Stomach (tissue), 8 donors: ENCODE measurements at regions not wholly inside any gene's neighbourhood (a gene's known extent, or its start where the extent isn't known, plus 50 kb on each side); places are given as distances from the start of the nearest gene placed in this dataset.

Source experiments
- DNase-seq, 2 donors: peaks; one replicate each; pipeline versions ENCODE4 v3.0.0 to v3.0.0-alpha.2; 2013 to 2019
- H3K27ac ChIP-seq, 5 donors: fragments of 200-600 bp in 4 of 5; sonication (generic) in 4 of 5; one replicate each; pipeline ENCODE4 v1.5.1; 2013 to 2019; ENCODE audit warnings: mild to moderate bottlenecking in 1 of 5, moderate library complexity in 1 of 5
- H3K27me3 ChIP-seq, 3 donors: fragments of 200-600 bp; sonication (generic); one replicate each; pipeline ENCODE4 v1.5.1; 2017 to 2019; ENCODE audit warnings: mixed run types in 1 of 3
- H3K36me3 ChIP-seq, 4 donors: fragments of 200-600 bp; sonication (generic); 1 replicate in 3 of 4; 2 replicates in 1 of 4; pipeline ENCODE4 v1.5.1; 2016 to 2019
- H3K4me1 ChIP-seq, 4 donors: fragments of 200-600 bp; sonication (generic); one replicate each; pipeline ENCODE4 v1.5.1; 2016 to 2019
- H3K4me3 ChIP-seq, 4 donors: fragments of 200-600 bp; sonication (generic) in 3 of 4; one replicate each; pipeline ENCODE4 v1.5.1; 2016 to 2019; ENCODE audit warnings: mild to moderate bottlenecking in 1 of 4
- H3K9me3 ChIP-seq, 4 donors: fragments of 200-600 bp; sonication (generic); one replicate each; pipeline ENCODE4 v1.5.1; 2016 to 2019
- EP300 ChIP-seq: sonication (generic); formaldehyde crosslinking; IDR thresholded peaks from one replicate; pipeline ENCODE4 v1.6.1; 2017; ENCODE audit warnings: antibody characterized with exemption
- POLR2A ChIP-seq, 4 donors: fragments of 450-650 bp; IDR thresholded peaks; one replicate each; pipeline ENCODE4 v1.6.1; 2016; ENCODE audit warnings: antibody characterized with exemption in 4 of 4, control low read depth in 2 of 4, mild to moderate bottlenecking in 1 of 4, moderate library complexity in 1 of 4
- POLR2AphosphoS5 ChIP-seq, 3 donors: sonication (generic); formaldehyde crosslinking; IDR thresholded peaks; one replicate each; pipeline ENCODE4 v1.6.1; 2016; ENCODE audit warnings: antibody characterized with exemption in 3 of 3
- WGBS, 5 donors: extraction: QIAGEN DNeasy Blood & Tissue Kit in 3 of 5; methylation state at CpG; one replicate each; pipeline versions ENCODE4 v1.1.5 to v1.1.7; 2013 to 2018; 5-methylcytosine and 5-hydroxymethylcytosine counted together
- intact Hi-C: fragments of 100-400 bp; cut with DNase I; formaldehyde crosslinking; loops from one replicate; pipeline ENCODE4 v1.15.1; 2023; ENCODE audit warnings: low total_unique reads
- TF ChIP-seq, protein P1 (sequence below), 7 experiments: fragments of 450-650 bp in 4 of 7; fragments of 200-600 bp in 3 of 7; sonication (generic) in 3 of 7; IDR thresholded peaks; one replicate each; pipeline ENCODE4 v1.5.1; 2016 to 2019; ENCODE audit warnings: antibody characterized with exemption in 7 of 7, control low read depth in 2 of 7, mild to moderate bottlenecking in 1 of 7
- donor health status: healthy with polysubstance abuse.
- donor health status: Bipolar disorder and iron deficiency.
- donor health status: healthy.

GRCh38 chr5:125978015-125978414 lies 445.2 kb upstream of the GRAMD2B start:
- TF ChIP-seq POLR2AphosphoS5 (IDR thresholded peaks at IDR 0.05) (no peak), POLR2A (IDR thresholded peaks at IDR 0.05) (no peak), EP300 (no peak)
- TF ChIP-seq, protein P1, sequence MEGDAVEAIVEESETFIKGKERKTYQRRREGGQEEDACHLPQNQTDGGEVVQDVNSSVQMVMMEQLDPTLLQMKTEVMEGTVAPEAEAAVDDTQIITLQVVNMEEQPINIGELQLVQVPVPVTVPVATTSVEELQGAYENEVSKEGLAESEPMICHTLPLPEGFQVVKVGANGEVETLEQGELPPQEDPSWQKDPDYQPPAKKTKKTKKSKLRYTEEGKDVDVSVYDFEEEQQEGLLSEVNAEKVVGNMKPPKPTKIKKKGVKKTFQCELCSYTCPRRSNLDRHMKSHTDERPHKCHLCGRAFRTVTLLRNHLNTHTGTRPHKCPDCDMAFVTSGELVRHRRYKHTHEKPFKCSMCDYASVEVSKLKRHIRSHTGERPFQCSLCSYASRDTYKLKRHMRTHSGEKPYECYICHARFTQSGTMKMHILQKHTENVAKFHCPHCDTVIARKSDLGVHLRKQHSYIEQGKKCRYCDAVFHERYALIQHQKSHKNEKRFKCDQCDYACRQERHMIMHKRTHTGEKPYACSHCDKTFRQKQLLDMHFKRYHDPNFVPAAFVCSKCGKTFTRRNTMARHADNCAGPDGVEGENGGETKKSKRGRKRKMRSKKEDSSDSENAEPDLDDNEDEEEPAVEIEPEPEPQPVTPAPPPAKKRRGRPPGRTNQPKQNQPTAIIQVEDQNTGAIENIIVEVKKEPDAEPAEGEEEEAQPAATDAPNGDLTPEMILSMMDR (IDR thresholded peaks at IDR 0.05), result no peak
- H3K4me1 ChIP-seq, result no peaks in the 10 kb centered on the region
- intact Hi-C loops, result no loop called here
- no peak overlapping the region for H3K4me3 ChIP-seq
- H3K27ac ChIP-seq, result no peak overlapping the region
- no peaks in the 10 kb centered on the region for H3K27me3 ChIP-seq
- no peak for DNase-seq
- no peaks in the 10 kb centered on the region for H3K36me3 ChIP-seq
- 35 to 61% (median 43%) methylated on average over 3 of the region's 3 CpGs for WGBS, 5 donors
- H3K9me3 ChIP-seq, result no peaks in the 10 kb centered on the region

DNA sequence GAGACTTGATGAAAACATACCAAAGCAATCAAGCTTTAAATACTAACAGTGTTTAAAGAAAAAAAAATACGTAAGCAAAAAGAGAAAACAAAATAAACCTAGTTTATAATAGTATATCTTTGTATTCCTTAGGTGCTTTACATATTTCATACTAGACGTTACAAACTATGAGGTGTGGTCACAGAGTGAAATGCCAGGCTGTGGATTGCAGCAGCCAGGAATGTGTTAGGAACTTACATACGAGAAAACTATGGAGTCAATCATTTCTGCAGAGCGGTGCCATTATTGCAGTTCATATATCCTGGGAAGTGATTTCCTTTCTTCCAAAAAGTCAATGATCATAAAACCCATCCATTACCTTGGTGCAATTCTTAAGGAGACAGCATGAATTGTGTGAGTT lies 443.6 kb upstream of the GRAMD2B start:
- DNase-seq, result no peak
- H3K4me1 ChIP-seq, result no peaks in the 10 kb centered on the region
- no peaks in the 10 kb centered on the region for H3K9me3 ChIP-seq
- H3K27ac ChIP-seq, result no peak overlapping the region
- 67 to 80% (median 70%) methylated on average over 4 of the region's 4 CpGs for WGBS, 5 donors
- H3K36me3 ChIP-seq, result no peaks in the 10 kb centered on the region
- TF ChIP-seq, protein P1 (IDR thresholded peaks at IDR 0.05), result no peak
- TF ChIP-seq POLR2A (IDR thresholded peaks at IDR 0.05), result no peak
- no peak for TF ChIP-seq POLR2AphosphoS5 (IDR thresholded peaks at IDR 0.05)
- no peak for TF ChIP-seq EP300
- H3K4me3 ChIP-seq, result no peak overlapping the region
- intact Hi-C loops, result no loop called here
- H3K27me3 ChIP-seq, result no peaks in the 10 kb centered on the region

- Histone ChIP-seq H3K27ac (no peak overlapping the region), H3K4me1 (no peaks in the 10 kb centered on the region), H3K4me3 (no peak overlapping the region), H3K27me3 (no peaks in the 10 kb centered on the region), H3K36me3 (no peaks in the 10 kb centered on the region), H3K9me3 (no peaks in the 10 kb centered on the region)
- no peak for DNase-seq
- intact Hi-C loops, result no loop called here
- no peak for TF ChIP-seq POLR2A (IDR thresholded peaks at IDR 0.05)
- TF ChIP-seq, protein P1 (IDR thresholded peaks at IDR 0.05), result no peak
- TF ChIP-seq POLR2AphosphoS5 (IDR thresholded peaks at IDR 0.05), result no peak
- no peak for TF ChIP-seq EP300
These were observed 442.2 kb upstream of the GRAMD2B start for GRCh38 chr5:125981016-125981415.

DNA sequence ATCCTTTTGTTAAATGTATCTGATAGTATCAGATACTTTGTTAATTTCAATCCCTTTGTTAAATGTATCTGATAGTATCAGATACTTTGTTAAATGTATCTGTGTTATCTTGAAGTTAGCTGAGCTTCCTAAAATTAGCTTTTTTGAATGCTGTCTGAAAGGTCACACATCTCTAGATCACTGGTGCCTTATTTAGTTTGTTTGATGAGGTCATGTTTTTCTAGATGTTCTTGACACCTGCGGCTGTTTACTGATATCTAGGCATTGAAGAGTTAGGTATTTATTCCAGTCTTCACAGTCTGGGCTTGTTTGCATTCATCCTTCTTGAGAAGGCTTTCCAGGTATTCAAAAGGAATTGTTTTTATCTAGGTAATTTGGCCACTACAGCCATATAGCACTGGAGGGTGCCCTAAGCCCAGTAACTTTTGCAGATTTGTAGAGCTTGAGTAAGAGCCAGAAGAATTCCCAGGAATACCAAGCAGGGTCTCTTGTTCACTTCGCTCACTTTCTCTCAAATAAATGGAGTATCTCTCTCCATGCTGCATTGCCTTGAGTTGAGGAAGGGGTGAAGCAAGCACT lies 435.4 kb upstream of the GRAMD2B start:
- 63 to 91% (median 83%) methylated on average over 2 of the region's 2 CpGs for WGBS, 5 donors
- intact Hi-C loops, result no loop called here

More for the DNA sequence above, 435.4 kb upstream of the GRAMD2B start:
- Histone ChIP-seq H3K4me3 (no peak overlapping the region), H3K9me3 (no peaks in the 10 kb centered on the region), H3K27me3 (no peaks in the 10 kb centered on the region), H3K27ac (no peak overlapping the region), H3K4me1 (no peaks in the 10 kb centered on the region), H3K36me3 (no peaks in the 10 kb centered on the region)
- DNase-seq, result no peak
- TF ChIP-seq POLR2AphosphoS5 (IDR thresholded peaks at IDR 0.05) (no peak), POLR2A (IDR thresholded peaks at IDR 0.05) (no peak), EP300 (no peak)
- TF ChIP-seq, protein P1 (IDR thresholded peaks at IDR 0.05), result no peak
